Upper lobe of right lung (tissue), 1 donor: ENCODE measurements at regions not wholly inside any gene's neighbourhood (a gene's known extent, or its start where the extent isn't known, plus 50 kb on each side); places are given as distances from the start of the nearest gene placed in this dataset.

ENCODE experiments used
- ATAC-seq: fragments of 200-7000 bp; cut with Tn5 transposase; one replicate; pipeline ENCODE4 v1.9.1; 2020; ENCODE audit warnings: mild to moderate bottlenecking, moderate library complexity
- DNase-seq: peaks from one replicate; pipeline ENCODE4 v3.0.0-alpha.2; 2020
- H3K27ac ChIP-seq: fragments of 200-600 bp; one replicate; pipeline ENCODE4 v1.8.0; 2022
- H3K27me3 ChIP-seq: fragments of 200-600 bp; one replicate; pipeline ENCODE4 v1.8.0; 2022; ENCODE audit warnings: mild to moderate bottlenecking
- H3K36me3 ChIP-seq: fragments of 200-600 bp; one replicate; pipeline ENCODE4 v1.8.0; 2022
- H3K4me1 ChIP-seq: fragments of 200-600 bp; one replicate; pipeline ENCODE4 v1.8.0; 2022
- H3K4me3 ChIP-seq: fragments of 200-600 bp; one replicate; pipeline ENCODE4 v1.8.0; 2022; ENCODE audit warnings: mild to moderate bottlenecking
- H3K9me3 ChIP-seq: fragments of 200-600 bp; one replicate; pipeline ENCODE4 v1.8.0; 2022
- CTCF ChIP-seq: fragments of 200-600 bp; IDR thresholded peaks from one replicate; pipeline ENCODE4 v1.8.0; 2022; ENCODE audit warnings: antibody characterized with exemption
- intact Hi-C: fragments of 100-400 bp; cut with DNase I; formaldehyde crosslinking; loops from one replicate; pipeline ENCODE4 v1.11.0; 2022
- donor health status: DM: no; HTN: yes; CAD: no; lungs with severe emphysema.

DNA sequence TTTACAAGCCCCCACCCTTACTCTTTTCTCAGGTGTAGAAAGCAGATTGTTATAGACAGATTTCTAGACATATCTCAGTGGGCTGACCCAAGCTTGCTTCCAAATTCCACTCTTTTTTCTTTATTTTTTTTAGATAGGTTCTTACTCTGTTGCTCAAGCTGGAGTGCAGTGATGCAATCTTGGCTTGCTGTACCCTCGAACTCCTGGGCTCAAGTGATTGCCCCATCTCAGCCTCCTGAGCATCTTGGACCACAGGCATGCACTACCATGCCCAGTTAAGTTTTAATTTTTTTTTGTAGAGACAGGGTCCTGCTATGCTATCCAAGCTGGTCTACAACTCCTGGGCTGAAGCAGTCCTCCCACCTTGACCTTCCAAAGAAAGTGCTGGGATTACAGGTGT is 53.5 kb upstream of the ADAMTS9 start:
- intact Hi-C loops = no loop called here
- Histone ChIP-seq H3K27ac (no peak overlapping the region), H3K4me1 (no peaks in the 10 kb centered on the region), H3K9me3 (no peaks in the 10 kb centered on the region), H3K27me3 (no peaks in the 10 kb centered on the region), H3K36me3 (no peaks in the 10 kb centered on the region), H3K4me3 (no peak overlapping the region)
- DNase-seq (no peak), ATAC-seq (peak; percentile 66)
- TF ChIP-seq CTCF = no peak

- Histone ChIP-seq H3K4me3 (no peak overlapping the region), H3K9me3 (no peaks in the 10 kb centered on the region), H3K36me3 (no peaks in the 10 kb centered on the region), H3K27me3 (no peaks in the 10 kb centered on the region), H3K27ac (no peak overlapping the region), H3K4me1 (no peaks in the 10 kb centered on the region)
- no peak for DNase-seq
- ATAC-seq = no peak
- TF ChIP-seq CTCF = no peak
- intact Hi-C loops = no loop called here
These were observed 52.3 kb upstream of the ADAMTS9 start for GRCh38 chr3:64739971-64740631.
